ENCODE measurements at regions not wholly inside any gene's neighbourhood (a gene's known extent, or its start where the extent isn't known, plus 50 kb on each side); places are given as distances from the start of the nearest gene placed in this dataset.

DNA sequence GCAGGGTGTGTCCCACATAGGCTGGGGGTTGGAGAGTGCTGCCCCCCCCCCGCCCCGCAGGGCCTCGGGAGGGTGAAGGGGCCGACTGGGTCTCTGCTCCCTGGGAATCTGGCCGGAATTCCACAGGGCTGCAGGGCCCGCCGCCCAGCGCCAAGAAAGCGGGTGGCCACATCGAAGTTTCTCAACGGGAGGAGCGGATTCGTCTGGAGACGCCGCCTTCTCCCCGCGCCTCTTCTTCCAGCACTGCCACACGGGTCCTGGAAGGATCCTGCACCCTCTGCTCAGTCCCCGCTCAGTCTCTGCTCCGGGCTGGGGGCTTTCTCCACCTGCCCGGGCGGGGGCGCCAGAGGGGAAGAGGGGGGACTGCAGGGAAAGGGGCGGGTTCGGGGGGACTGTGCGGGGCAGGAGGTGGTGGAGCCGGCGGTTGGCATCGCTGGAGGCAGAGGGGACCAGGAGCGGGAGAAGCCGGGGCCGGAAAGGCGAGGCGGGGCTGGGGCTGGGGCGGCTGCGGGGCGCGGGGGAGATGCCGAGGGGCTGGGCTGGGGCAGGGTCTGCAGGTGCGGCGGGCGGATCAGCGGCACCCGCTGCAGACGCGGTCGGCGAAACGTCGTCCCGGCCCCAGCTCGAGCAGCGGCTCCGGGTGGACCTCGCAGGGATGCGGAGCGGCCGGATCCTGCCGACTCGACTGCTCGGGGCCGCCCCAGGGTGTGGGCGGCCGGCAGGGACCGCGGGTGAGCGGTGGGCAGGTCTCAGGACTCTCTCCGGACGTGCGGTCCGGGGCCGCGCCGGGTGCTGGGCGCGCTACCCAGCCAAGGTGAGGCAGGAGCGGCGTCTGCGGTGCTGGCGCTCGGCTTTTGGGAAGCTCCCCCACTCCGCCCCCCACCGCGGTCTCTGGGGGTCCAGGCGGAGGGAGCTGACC, 811.4 kb upstream of the TMEM132C start:
- Histone ChIP-seq H3K9me3 (ENCODE audit: control insufficient read depth, low read length) (no peaks in the 10 kb centered on the region), H3K4me3 (ENCODE audit: insufficient read depth, low read depth, low read length, poor library complexity, severe bottlenecking) (no peak overlapping the region), H3K4me1 (ENCODE audit: control insufficient read depth, insufficient read depth, low read length, poor library complexity, severe bottlenecking) (no peaks in the 10 kb centered on the region), H3K27me3 (replicated peaks; ENCODE audit: control insufficient read depth, insufficient read depth, low read length, poor library complexity, severe bottlenecking) (no peaks in the 10 kb centered on the region), H3K36me3 (ENCODE audit: control insufficient read depth, insufficient read depth, low read length) (no peaks in the 10 kb centered on the region), H3K27ac (ENCODE audit: insufficient read depth, low read length, poor library complexity, severe bottlenecking) (no peak overlapping the region)
- DNase-seq = no peak

GRCh38 chr12:127457726-127458125, 809.2 kb upstream of the TMEM132C start:
- no peak overlapping the region for H3K4me3 ChIP-seq (ENCODE audit: insufficient read depth, low read depth, low read length, poor library complexity, severe bottlenecking)
- H3K36me3 ChIP-seq (ENCODE audit: control insufficient read depth, insufficient read depth, low read length) = no peaks in the 10 kb centered on the region
- no peak for DNase-seq
- H3K27me3 ChIP-seq (replicated peaks; ENCODE audit: control insufficient read depth, insufficient read depth, low read length, poor library complexity, severe bottlenecking) = no peaks in the 10 kb centered on the region
- H3K4me1 ChIP-seq (ENCODE audit: control insufficient read depth, insufficient read depth, low read length, poor library complexity, severe bottlenecking) = no peaks in the 10 kb centered on the region
- no peak overlapping the region for H3K27ac ChIP-seq (ENCODE audit: insufficient read depth, low read length, poor library complexity, severe bottlenecking)
- H3K9me3 ChIP-seq (ENCODE audit: control insufficient read depth, low read length) = no peaks in the 10 kb centered on the region

DNA sequence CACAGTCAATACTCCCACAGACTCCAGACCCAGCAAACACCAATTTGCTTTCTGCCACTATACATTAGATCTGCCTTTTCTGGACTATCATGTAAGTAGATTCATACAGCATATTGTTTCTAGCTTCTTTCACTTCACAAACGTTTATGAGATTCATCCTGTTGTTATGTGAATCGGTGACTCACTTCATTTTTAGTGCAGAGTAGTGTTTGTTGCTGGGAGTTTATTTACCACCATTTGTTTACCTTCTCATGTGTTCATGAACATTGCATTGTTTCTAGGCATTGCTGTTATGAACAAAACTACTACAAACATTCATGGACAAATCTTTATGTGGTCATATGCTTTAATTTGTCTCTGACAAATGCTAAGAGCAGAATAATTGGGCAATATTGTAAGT, 807.8 kb upstream of the TMEM132C start:
- no peak overlapping the region for H3K27ac ChIP-seq (ENCODE audit: insufficient read depth, low read length, poor library complexity, severe bottlenecking)
- H3K9me3 ChIP-seq (ENCODE audit: control insufficient read depth, low read length) = no peaks in the 10 kb centered on the region
- no peaks in the 10 kb centered on the region for H3K36me3 ChIP-seq (ENCODE audit: control insufficient read depth, insufficient read depth, low read length)
- H3K27me3 ChIP-seq (replicated peaks; ENCODE audit: control insufficient read depth, insufficient read depth, low read length, poor library complexity, severe bottlenecking) = no peaks in the 10 kb centered on the region
- no peak overlapping the region for H3K4me3 ChIP-seq (ENCODE audit: insufficient read depth, low read depth, low read length, poor library complexity, severe bottlenecking)
- no peak for DNase-seq
- H3K4me1 ChIP-seq (ENCODE audit: control insufficient read depth, insufficient read depth, low read length, poor library complexity, severe bottlenecking) = no peaks in the 10 kb centered on the region

GRCh38 chr12:127459687-127460086, 807.3 kb upstream of the TMEM132C start:
- H3K27ac ChIP-seq (ENCODE audit: insufficient read depth, low read length, poor library complexity, severe bottlenecking) = no peak overlapping the region
- no peaks in the 10 kb centered on the region for H3K36me3 ChIP-seq (ENCODE audit: control insufficient read depth, insufficient read depth, low read length)
- DNase-seq = no peak

DNA sequence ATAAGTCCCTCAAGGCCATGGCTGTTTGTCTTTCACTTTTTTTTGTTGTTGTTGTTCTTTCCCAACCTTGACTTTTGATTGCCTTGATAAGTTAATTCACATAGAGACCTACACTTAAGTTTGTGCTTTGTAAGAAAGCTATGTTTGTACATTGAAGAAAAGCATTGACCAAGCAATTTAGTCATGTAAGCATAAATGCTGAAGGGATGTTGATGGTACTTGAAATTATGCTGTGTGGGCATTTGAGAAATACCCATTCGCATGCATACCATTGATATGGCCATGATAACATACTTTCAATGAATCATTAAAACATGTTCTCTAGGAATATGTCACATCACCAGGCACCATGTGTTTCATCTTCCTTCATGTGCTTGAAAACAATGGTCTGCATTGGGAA, 803.7 kb upstream of the TMEM132C start:
- H3K36me3 ChIP-seq (ENCODE audit: control insufficient read depth, insufficient read depth, low read length) = no peaks in the 10 kb centered on the region
- H3K27me3 ChIP-seq (replicated peaks; ENCODE audit: control insufficient read depth, insufficient read depth, low read length, poor library complexity, severe bottlenecking) = no peaks in the 10 kb centered on the region
- H3K9me3 ChIP-seq (ENCODE audit: control insufficient read depth, low read length) = no peaks in the 10 kb centered on the region
- DNase-seq = no peak
- no peak overlapping the region for H3K4me3 ChIP-seq (ENCODE audit: insufficient read depth, low read depth, low read length, poor library complexity, severe bottlenecking)
- no peaks in the 10 kb centered on the region for H3K4me1 ChIP-seq (ENCODE audit: control insufficient read depth, insufficient read depth, low read length, poor library complexity, severe bottlenecking)
- H3K27ac ChIP-seq (ENCODE audit: insufficient read depth, low read length, poor library complexity, severe bottlenecking) = no peak overlapping the region

More at GRCh38 chr12:127459687-127460086, 807.3 kb upstream of the TMEM132C start:
- Histone ChIP-seq H3K4me3 (ENCODE audit: insufficient read depth, low read depth, low read length, poor library complexity, severe bottlenecking) (no peak overlapping the region), H3K27me3 (replicated peaks; ENCODE audit: control insufficient read depth, insufficient read depth, low read length, poor library complexity, severe bottlenecking) (no peaks in the 10 kb centered on the region), H3K4me1 (ENCODE audit: control insufficient read depth, insufficient read depth, low read length, poor library complexity, severe bottlenecking) (no peaks in the 10 kb centered on the region), H3K9me3 (ENCODE audit: control insufficient read depth, low read length) (no peaks in the 10 kb centered on the region)

- Histone ChIP-seq H3K36me3 (ENCODE audit: control insufficient read depth, insufficient read depth, low read length) (no peaks in the 10 kb centered on the region), H3K4me1 (ENCODE audit: control insufficient read depth, insufficient read depth, low read length, poor library complexity, severe bottlenecking) (no peaks in the 10 kb centered on the region), H3K9me3 (ENCODE audit: control insufficient read depth, low read length) (no peaks in the 10 kb centered on the region), H3K27ac (ENCODE audit: insufficient read depth, low read length, poor library complexity, severe bottlenecking) (no peak overlapping the region), H3K4me3 (ENCODE audit: insufficient read depth, low read depth, low read length, poor library complexity, severe bottlenecking) (no peak overlapping the region), H3K27me3 (replicated peaks; ENCODE audit: control insufficient read depth, insufficient read depth, low read length, poor library complexity, severe bottlenecking) (no peaks in the 10 kb centered on the region)
- no peak for DNase-seq
Observed at GRCh38 chr12:127469331-127469730, 797.6 kb upstream of the TMEM132C start.

- DNase-seq = no peak
- no peaks in the 10 kb centered on the region for H3K36me3 ChIP-seq (ENCODE audit: control insufficient read depth, insufficient read depth, low read length)
- H3K4me1 ChIP-seq (ENCODE audit: control insufficient read depth, insufficient read depth, low read length, poor library complexity, severe bottlenecking) = no peaks in the 10 kb centered on the region
- H3K4me3 ChIP-seq (ENCODE audit: insufficient read depth, low read depth, low read length, poor library complexity, severe bottlenecking) = no peak overlapping the region
- H3K9me3 ChIP-seq (ENCODE audit: control insufficient read depth, low read length) = no peaks in the 10 kb centered on the region
- H3K27ac ChIP-seq (ENCODE audit: insufficient read depth, low read length, poor library complexity, severe bottlenecking) = no peak overlapping the region
- no peaks in the 10 kb centered on the region for H3K27me3 ChIP-seq (replicated peaks; ENCODE audit: control insufficient read depth, insufficient read depth, low read length, poor library complexity, severe bottlenecking)
Observed at GRCh38 chr12:127473766-127474165, 793.2 kb upstream of the TMEM132C start.

GRCh38 chr12:127479256-127479655, 787.7 kb upstream of the TMEM132C start:
- DNase-seq = no peak
- no peak overlapping the region for H3K27ac ChIP-seq (ENCODE audit: insufficient read depth, low read length, poor library complexity, severe bottlenecking)
- H3K36me3 ChIP-seq (ENCODE audit: control insufficient read depth, insufficient read depth, low read length) = no peaks in the 10 kb centered on the region
- no peaks in the 10 kb centered on the region for H3K27me3 ChIP-seq (replicated peaks; ENCODE audit: control insufficient read depth, insufficient read depth, low read length, poor library complexity, severe bottlenecking)
- no peak overlapping the region for H3K4me3 ChIP-seq (ENCODE audit: insufficient read depth, low read depth, low read length, poor library complexity, severe bottlenecking)
- H3K4me1 ChIP-seq (ENCODE audit: control insufficient read depth, insufficient read depth, low read length, poor library complexity, severe bottlenecking) = no peaks in the 10 kb centered on the region
- H3K9me3 ChIP-seq (ENCODE audit: control insufficient read depth, low read length) = no peaks in the 10 kb centered on the region

- no peak overlapping the region for H3K4me3 ChIP-seq (ENCODE audit: insufficient read depth, low read depth, low read length, poor library complexity, severe bottlenecking)
- H3K4me1 ChIP-seq (ENCODE audit: control insufficient read depth, insufficient read depth, low read length, poor library complexity, severe bottlenecking) = no peaks in the 10 kb centered on the region
- no peaks in the 10 kb centered on the region for H3K36me3 ChIP-seq (ENCODE audit: control insufficient read depth, insufficient read depth, low read length)
- no peak for DNase-seq
- no peak overlapping the region for H3K27ac ChIP-seq (ENCODE audit: insufficient read depth, low read length, poor library complexity, severe bottlenecking)
- no peaks in the 10 kb centered on the region for H3K27me3 ChIP-seq (replicated peaks; ENCODE audit: control insufficient read depth, insufficient read depth, low read length, poor library complexity, severe bottlenecking)
- H3K9me3 ChIP-seq (ENCODE audit: control insufficient read depth, low read length) = no peaks in the 10 kb centered on the region
Observed at GRCh38 chr12:127480775-127481314, 786.1 kb upstream of the TMEM132C start.

- H3K36me3 ChIP-seq (ENCODE audit: control insufficient read depth, insufficient read depth, low read length) = no peaks in the 10 kb centered on the region
- no peak overlapping the region for H3K27ac ChIP-seq (ENCODE audit: insufficient read depth, low read length, poor library complexity, severe bottlenecking)
- no peaks in the 10 kb centered on the region for H3K27me3 ChIP-seq (replicated peaks; ENCODE audit: control insufficient read depth, insufficient read depth, low read length, poor library complexity, severe bottlenecking)
- no peak for DNase-seq
- no peak overlapping the region for H3K4me3 ChIP-seq (ENCODE audit: insufficient read depth, low read depth, low read length, poor library complexity, severe bottlenecking)
- H3K4me1 ChIP-seq (ENCODE audit: control insufficient read depth, insufficient read depth, low read length, poor library complexity, severe bottlenecking) = no peaks in the 10 kb centered on the region
- no peaks in the 10 kb centered on the region for H3K9me3 ChIP-seq (ENCODE audit: control insufficient read depth, low read length)
Observed at GRCh38 chr12:127482950-127483349, 784.0 kb upstream of the TMEM132C start.

Data from effector memory CD4-positive, alpha-beta T cell (primary cell).